C4-2B (cell line): ENCODE measurements at regions not wholly inside any gene's neighbourhood (a gene's known extent, or its start where the extent isn't known, plus 50 kb on each side); places are given as distances from the start of the nearest gene placed in this dataset.

ENCODE experiments used
- CTCF ChIP-seq: fragments of 450-650 bp; conservative IDR thresholded peaks from 2 replicates; pipeline ENCODE4 v1.5.1; 2017; ENCODE audit warnings: mild to moderate bottlenecking
- ZFX ChIP-seq: fragments of 450-650 bp; IDR thresholded peaks from 2 replicates; pipeline ENCODE4 v1.6.1; 2017

- TF ChIP-seq CTCF (no peak), ZFX (no peak)
Measured at GRCh38 chr16:65744401-65744800, 622.1 kb upstream of the CDH5 start.
